ENCODE measurements at regions not wholly inside any gene's neighbourhood (a gene's known extent, or its start where the extent isn't known, plus 50 kb on each side); places are given as distances from the start of the nearest gene placed in this dataset.

- Histone ChIP-seq H3K27ac (ENCODE audit: poor library complexity, severe bottlenecking) (no peak overlapping the region), H3K36me3 (ENCODE audit: low read depth) (no peaks in the 10 kb centered on the region), H3K4me1 (ENCODE audit: insufficient read depth, poor library complexity, severe bottlenecking) (no peaks in the 10 kb centered on the region), H3K27me3 (ENCODE audit: insufficient read depth, poor library complexity, severe bottlenecking) (peaks cover 23% of the 10 kb centered on the region), H3K4me3 (ENCODE audit: severe bottlenecking) (no peak overlapping the region), H3K9me3 (ENCODE audit: severe bottlenecking) (no peaks in the 10 kb centered on the region)
- TF ChIP-seq, protein P1, sequence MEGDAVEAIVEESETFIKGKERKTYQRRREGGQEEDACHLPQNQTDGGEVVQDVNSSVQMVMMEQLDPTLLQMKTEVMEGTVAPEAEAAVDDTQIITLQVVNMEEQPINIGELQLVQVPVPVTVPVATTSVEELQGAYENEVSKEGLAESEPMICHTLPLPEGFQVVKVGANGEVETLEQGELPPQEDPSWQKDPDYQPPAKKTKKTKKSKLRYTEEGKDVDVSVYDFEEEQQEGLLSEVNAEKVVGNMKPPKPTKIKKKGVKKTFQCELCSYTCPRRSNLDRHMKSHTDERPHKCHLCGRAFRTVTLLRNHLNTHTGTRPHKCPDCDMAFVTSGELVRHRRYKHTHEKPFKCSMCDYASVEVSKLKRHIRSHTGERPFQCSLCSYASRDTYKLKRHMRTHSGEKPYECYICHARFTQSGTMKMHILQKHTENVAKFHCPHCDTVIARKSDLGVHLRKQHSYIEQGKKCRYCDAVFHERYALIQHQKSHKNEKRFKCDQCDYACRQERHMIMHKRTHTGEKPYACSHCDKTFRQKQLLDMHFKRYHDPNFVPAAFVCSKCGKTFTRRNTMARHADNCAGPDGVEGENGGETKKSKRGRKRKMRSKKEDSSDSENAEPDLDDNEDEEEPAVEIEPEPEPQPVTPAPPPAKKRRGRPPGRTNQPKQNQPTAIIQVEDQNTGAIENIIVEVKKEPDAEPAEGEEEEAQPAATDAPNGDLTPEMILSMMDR (IDR thresholded peaks at IDR 0.05; ENCODE audit: poor library complexity, severe bottlenecking), result no peak
- no peak for ATAC-seq (ENCODE audit: low read depth)
- no peak for DNase-seq (ENCODE audit: low spot score)
These were observed 168.5 kb downstream of the SLC24A2 start for GRCh38 chr9:19620326-19620725.

DNA sequence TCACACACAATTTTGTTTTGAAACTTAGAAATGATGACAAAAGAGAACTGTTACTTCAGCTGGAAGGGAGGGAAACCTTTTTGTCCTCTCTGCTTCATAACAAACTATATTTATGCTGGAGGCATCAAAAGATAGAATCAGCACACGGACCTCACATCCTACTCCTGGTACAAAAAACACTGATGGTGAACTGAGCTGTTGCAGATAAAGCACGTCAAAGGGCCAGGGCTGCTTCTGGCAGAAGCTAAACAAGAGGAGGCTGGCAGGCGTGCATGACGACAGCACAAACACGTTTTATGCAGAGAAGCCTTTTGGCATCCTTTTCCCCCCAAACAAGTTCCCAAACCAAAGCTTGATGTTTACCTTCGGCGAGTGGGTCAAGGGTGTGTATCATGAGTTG, 169.6 kb downstream of the SLC24A2 start:
- Histone ChIP-seq H3K27me3 (ENCODE audit: insufficient read depth, poor library complexity, severe bottlenecking) (peaks cover 23% of the 10 kb centered on the region), H3K27ac (ENCODE audit: poor library complexity, severe bottlenecking) (no peak overlapping the region), H3K36me3 (ENCODE audit: low read depth) (no peaks in the 10 kb centered on the region), H3K4me1 (ENCODE audit: insufficient read depth, poor library complexity, severe bottlenecking) (no peaks in the 10 kb centered on the region), H3K4me3 (ENCODE audit: severe bottlenecking) (no peak overlapping the region), H3K9me3 (ENCODE audit: severe bottlenecking) (no peaks in the 10 kb centered on the region)
- ATAC-seq (ENCODE audit: low read depth), result no peak
- TF ChIP-seq, protein P1 (IDR thresholded peaks at IDR 0.05; ENCODE audit: poor library complexity, severe bottlenecking), result no peak
- DNase-seq (ENCODE audit: low spot score), result no peak

DNA sequence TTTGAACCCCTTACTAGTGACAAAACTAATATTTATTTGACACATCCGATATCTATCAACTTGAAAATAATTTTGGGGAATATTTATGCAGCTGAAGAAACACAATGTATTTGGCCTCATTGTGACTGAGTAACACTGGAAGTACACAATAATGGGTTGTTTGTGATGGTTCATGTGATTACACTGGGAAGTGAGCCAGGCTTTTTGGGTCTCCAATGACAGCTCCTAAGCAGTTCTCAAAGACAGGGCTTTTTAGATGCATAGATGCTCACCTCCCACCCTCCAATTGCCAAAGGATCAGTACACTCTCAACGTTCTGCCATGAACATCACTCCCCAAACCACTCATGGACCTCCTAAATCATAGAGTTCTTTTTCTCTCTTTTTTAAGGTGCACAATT, 170.0 kb downstream of the SLC24A2 start:
- no peak overlapping the region for H3K27ac ChIP-seq (ENCODE audit: poor library complexity, severe bottlenecking)

GRCh38 chr9:19615036-19615624, 173.7 kb downstream of the SLC24A2 start:
- ATAC-seq (ENCODE audit: low read depth), result no peak
- H3K4me1 ChIP-seq (ENCODE audit: insufficient read depth, poor library complexity, severe bottlenecking), result no peaks in the 10 kb centered on the region
- no peaks in the 10 kb centered on the region for H3K36me3 ChIP-seq (ENCODE audit: low read depth)
- H3K9me3 ChIP-seq (ENCODE audit: severe bottlenecking), result no peaks in the 10 kb centered on the region
- no peak overlapping the region for H3K4me3 ChIP-seq (ENCODE audit: severe bottlenecking)
- no peak for DNase-seq (ENCODE audit: low spot score)
- no peak overlapping the region for H3K27ac ChIP-seq (ENCODE audit: poor library complexity, severe bottlenecking)
- TF ChIP-seq, protein P1 (IDR thresholded peaks at IDR 0.05; ENCODE audit: poor library complexity, severe bottlenecking), result no peak
- H3K27me3 ChIP-seq (ENCODE audit: insufficient read depth, poor library complexity, severe bottlenecking), result peaks cover 18% of the 10 kb centered on the region

More for the DNA sequence above, 170.0 kb downstream of the SLC24A2 start:
- H3K9me3 ChIP-seq (ENCODE audit: severe bottlenecking), result no peaks in the 10 kb centered on the region
- no peak for ATAC-seq (ENCODE audit: low read depth)
- TF ChIP-seq, protein P1 (IDR thresholded peaks at IDR 0.05; ENCODE audit: poor library complexity, severe bottlenecking), result no peak
- H3K36me3 ChIP-seq (ENCODE audit: low read depth), result no peaks in the 10 kb centered on the region
- no peak overlapping the region for H3K4me3 ChIP-seq (ENCODE audit: severe bottlenecking)
- H3K27me3 ChIP-seq (ENCODE audit: insufficient read depth, poor library complexity, severe bottlenecking), result peaks cover 23% of the 10 kb centered on the region
- DNase-seq (ENCODE audit: low spot score), result no peak
- H3K4me1 ChIP-seq (ENCODE audit: insufficient read depth, poor library complexity, severe bottlenecking), result no peaks in the 10 kb centered on the region

- H3K9me3 ChIP-seq (ENCODE audit: severe bottlenecking), result no peaks in the 10 kb centered on the region
- DNase-seq (ENCODE audit: low spot score), result no peak
- TF ChIP-seq, protein P1 (IDR thresholded peaks at IDR 0.05; ENCODE audit: poor library complexity, severe bottlenecking), result no peak
- no peak overlapping the region for H3K4me3 ChIP-seq (ENCODE audit: severe bottlenecking)
- no peak overlapping the region for H3K27ac ChIP-seq (ENCODE audit: poor library complexity, severe bottlenecking)
- H3K27me3 ChIP-seq (ENCODE audit: insufficient read depth, poor library complexity, severe bottlenecking), result peaks cover 16% of the 10 kb centered on the region
- H3K4me1 ChIP-seq (ENCODE audit: insufficient read depth, poor library complexity, severe bottlenecking), result no peaks in the 10 kb centered on the region
- no peaks in the 10 kb centered on the region for H3K36me3 ChIP-seq (ENCODE audit: low read depth)
- ATAC-seq (ENCODE audit: low read depth), result no peak
These were observed 174.5 kb downstream of the SLC24A2 start for GRCh38 chr9:19614294-19614693.
